ENCODE measurements at regions not wholly inside any gene's neighbourhood (a gene's known extent, or its start where the extent isn't known, plus 50 kb on each side); places are given as distances from the start of the nearest gene placed in this dataset.
"Not testable (repeated sequence)": the region's sequence is repeated elsewhere in the genome, so short reads cannot be mapped to it uniquely, and the experiment has no call there.

GRCh38 chr9:87359958-87360601, 137.6 kb upstream of the DAPK1 start:
- Histone ChIP-seq H3K27me3 (ENCODE audit: control insufficient read depth, insufficient read depth, low read length) (peaks cover 2% of the 10 kb centered on the region), H3K36me3 (ENCODE audit: control insufficient read depth, insufficient read depth, low read length) (no peaks in the 10 kb centered on the region), H3K4me3 (ENCODE audit: low read depth, low read length) (no peak overlapping the region)
- DNase-seq (ENCODE audit: low read depth) (no peak), FAIRE-seq (peak; percentile 77)
- TF ChIP-seq CTCF (IDR thresholded peaks at IDR 0.05; ENCODE audit: insufficient read depth, low read length, severe bottlenecking): no peak

GRCh38 chr9:87370049-87370685, 127.5 kb upstream of the DAPK1 start:
- FAIRE-seq (no peak), DNase-seq (ENCODE audit: low read depth) (no peak)
- Histone ChIP-seq H3K27me3 (ENCODE audit: control insufficient read depth, insufficient read depth, low read length) (no peaks in the 10 kb centered on the region), H3K4me3 (ENCODE audit: low read depth, low read length) (no peak overlapping the region), H3K36me3 (ENCODE audit: control insufficient read depth, insufficient read depth, low read length) (no peaks in the 10 kb centered on the region)
- TF ChIP-seq CTCF (IDR thresholded peaks at IDR 0.05; ENCODE audit: insufficient read depth, low read length, severe bottlenecking): no peak

GRCh38 chr9:87371795-87372355, 125.8 kb upstream of the DAPK1 start:
- H3K36me3 ChIP-seq (ENCODE audit: control insufficient read depth, insufficient read depth, low read length): no peaks in the 10 kb centered on the region
- no peak overlapping the region for H3K4me3 ChIP-seq (ENCODE audit: low read depth, low read length)
- no peak for FAIRE-seq
- DNase-seq (ENCODE audit: low read depth): no peak
- TF ChIP-seq CTCF (IDR thresholded peaks at IDR 0.05; ENCODE audit: insufficient read depth, low read length, severe bottlenecking): no peak
- H3K27me3 ChIP-seq (ENCODE audit: control insufficient read depth, insufficient read depth, low read length): no peaks in the 10 kb centered on the region

GRCh38 chr9:87372356-87372851, 125.3 kb upstream of the DAPK1 start:
- DNase-seq (ENCODE audit: low read depth) (peak; percentile 9), FAIRE-seq (no peak)
- no peak for TF ChIP-seq CTCF (IDR thresholded peaks at IDR 0.05; ENCODE audit: insufficient read depth, low read length, severe bottlenecking)
- Histone ChIP-seq H3K27me3 (ENCODE audit: control insufficient read depth, insufficient read depth, low read length) (no peaks in the 10 kb centered on the region), H3K4me3 (ENCODE audit: low read depth, low read length) (no peak overlapping the region), H3K36me3 (ENCODE audit: control insufficient read depth, insufficient read depth, low read length) (no peaks in the 10 kb centered on the region)

GRCh38 chr9:87374023-87374919, 123.4 kb upstream of the DAPK1 start:
- not testable (repeated sequence) for H3K27me3 ChIP-seq (ENCODE audit: control insufficient read depth, insufficient read depth, low read length); H3K36me3 ChIP-seq (ENCODE audit: control insufficient read depth, insufficient read depth, low read length); H3K4me3 ChIP-seq (ENCODE audit: low read depth, low read length); FAIRE-seq
- peak; percentile 72 for DNase-seq (ENCODE audit: low read depth)
